GM12874 (cell line): ENCODE measurements at regions not wholly inside any gene's neighbourhood (a gene's known extent, or its start where the extent isn't known, plus 50 kb on each side); places are given as distances from the start of the nearest gene placed in this dataset.

ENCODE experiments used
- TF ChIP-seq, protein P1 (sequence below): IDR thresholded peaks from 2 replicates; pipeline ENCODE4 v1.5.1; 2011; ENCODE audit warnings: low read depth, mild to moderate bottlenecking, control low read depth, low read length, moderate library complexity; ENCODE audit not compliant: insufficient read depth

DNA sequence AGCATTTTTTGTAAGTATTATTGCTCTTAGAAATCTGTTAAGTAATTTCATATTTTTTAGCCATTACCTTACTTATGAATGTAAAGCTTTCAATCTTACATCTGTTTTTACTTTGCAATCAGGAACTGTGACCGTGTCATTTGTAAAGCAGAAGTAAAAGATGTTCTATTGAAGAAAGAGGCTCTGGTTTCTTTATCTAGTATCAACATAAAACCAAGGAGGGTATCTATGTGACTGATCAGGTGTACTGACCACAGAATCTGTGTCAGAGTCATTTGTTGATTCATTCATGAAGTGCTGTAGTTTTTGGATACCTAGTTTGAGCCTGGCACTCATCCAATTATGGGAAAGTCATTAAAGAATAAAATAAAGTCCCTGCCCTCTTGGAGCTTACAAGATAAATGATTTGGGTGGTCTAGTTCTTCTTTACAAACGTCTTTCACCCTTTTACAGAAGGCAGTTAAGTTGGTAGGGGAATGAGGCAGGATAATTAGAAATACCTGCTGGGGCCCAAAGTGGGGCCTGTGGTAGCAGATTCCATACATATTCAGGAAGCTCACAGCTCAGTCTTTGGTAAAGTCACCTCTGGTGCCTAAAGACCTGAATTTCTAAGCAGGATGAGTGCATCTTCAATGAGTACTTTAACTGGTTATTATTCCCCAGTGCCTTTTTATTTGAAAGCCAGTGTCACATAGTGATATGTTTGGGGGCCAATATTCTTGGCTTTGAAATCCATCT is 260.6 kb upstream of the NT5C1B start:
- TF ChIP-seq, protein P1, sequence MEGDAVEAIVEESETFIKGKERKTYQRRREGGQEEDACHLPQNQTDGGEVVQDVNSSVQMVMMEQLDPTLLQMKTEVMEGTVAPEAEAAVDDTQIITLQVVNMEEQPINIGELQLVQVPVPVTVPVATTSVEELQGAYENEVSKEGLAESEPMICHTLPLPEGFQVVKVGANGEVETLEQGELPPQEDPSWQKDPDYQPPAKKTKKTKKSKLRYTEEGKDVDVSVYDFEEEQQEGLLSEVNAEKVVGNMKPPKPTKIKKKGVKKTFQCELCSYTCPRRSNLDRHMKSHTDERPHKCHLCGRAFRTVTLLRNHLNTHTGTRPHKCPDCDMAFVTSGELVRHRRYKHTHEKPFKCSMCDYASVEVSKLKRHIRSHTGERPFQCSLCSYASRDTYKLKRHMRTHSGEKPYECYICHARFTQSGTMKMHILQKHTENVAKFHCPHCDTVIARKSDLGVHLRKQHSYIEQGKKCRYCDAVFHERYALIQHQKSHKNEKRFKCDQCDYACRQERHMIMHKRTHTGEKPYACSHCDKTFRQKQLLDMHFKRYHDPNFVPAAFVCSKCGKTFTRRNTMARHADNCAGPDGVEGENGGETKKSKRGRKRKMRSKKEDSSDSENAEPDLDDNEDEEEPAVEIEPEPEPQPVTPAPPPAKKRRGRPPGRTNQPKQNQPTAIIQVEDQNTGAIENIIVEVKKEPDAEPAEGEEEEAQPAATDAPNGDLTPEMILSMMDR: no peak

DNA sequence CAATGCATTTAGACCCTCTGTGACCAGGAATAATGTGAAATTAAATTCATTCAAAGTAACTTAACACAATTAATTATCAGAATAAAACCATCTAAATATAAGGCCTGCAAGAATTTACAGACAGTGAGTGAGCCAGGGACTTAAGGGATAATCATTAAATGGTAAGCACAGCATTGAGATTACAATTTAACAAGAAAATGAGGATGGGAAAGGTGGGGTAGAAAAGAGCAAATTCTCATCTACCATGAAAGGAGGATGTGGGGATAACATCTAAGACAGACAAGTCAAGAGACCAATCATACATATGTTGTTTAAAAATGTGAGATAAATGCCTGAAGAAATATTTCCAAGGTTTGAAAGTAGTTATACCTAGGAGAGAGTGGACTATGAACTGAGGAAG is 259.3 kb upstream of the NT5C1B start:
- TF ChIP-seq, protein P1: no peak

DNA sequence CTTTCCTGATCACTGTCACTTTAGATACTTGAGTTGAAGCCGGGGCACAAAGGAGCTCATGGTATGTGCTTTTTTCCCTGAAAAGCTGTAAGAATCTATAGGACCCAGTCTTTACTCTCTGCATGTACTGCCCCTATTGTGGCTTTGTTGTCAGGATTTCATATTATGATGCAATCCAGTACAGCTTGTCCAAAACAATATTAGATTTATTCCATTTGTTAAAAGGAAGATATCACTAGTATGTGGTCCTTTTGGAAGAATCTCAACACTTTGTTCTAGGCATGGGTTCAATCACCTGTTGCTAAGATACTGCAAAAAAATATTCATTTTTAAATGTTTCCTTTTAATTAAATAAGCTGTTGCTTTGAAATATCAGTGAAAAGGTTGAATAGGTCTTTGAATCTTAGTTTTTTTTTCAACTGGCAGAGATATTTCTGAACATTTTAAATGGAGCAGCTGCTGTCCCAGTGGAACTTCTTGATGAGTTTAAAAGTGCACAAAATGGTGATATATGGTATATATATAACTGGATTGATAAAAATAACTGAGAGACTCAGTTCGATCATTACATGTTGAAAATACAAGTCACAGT is 256.6 kb upstream of the NT5C1B start:
- TF ChIP-seq, protein P1: no peak

DNA sequence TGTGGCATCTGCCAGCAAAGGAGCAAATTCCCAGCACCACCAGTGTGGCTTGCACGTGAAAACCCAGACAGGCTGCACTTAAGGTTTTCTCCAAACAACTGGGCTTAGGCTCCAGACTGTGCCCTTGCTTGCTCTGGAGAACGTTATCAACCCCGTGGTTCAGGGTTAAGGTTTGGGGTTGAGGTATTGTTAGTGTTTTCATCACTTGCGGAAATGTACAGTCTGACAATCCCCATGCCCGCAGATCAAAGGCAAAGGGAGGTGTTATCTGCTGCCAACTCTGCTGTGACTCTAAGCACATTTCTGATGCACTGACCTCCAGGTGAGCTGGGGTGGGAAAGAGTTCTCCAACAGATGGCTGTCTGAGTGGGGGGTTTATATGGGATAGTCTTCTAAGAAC is 253.5 kb upstream of the NT5C1B start:
- TF ChIP-seq, protein P1: no peak

DNA sequence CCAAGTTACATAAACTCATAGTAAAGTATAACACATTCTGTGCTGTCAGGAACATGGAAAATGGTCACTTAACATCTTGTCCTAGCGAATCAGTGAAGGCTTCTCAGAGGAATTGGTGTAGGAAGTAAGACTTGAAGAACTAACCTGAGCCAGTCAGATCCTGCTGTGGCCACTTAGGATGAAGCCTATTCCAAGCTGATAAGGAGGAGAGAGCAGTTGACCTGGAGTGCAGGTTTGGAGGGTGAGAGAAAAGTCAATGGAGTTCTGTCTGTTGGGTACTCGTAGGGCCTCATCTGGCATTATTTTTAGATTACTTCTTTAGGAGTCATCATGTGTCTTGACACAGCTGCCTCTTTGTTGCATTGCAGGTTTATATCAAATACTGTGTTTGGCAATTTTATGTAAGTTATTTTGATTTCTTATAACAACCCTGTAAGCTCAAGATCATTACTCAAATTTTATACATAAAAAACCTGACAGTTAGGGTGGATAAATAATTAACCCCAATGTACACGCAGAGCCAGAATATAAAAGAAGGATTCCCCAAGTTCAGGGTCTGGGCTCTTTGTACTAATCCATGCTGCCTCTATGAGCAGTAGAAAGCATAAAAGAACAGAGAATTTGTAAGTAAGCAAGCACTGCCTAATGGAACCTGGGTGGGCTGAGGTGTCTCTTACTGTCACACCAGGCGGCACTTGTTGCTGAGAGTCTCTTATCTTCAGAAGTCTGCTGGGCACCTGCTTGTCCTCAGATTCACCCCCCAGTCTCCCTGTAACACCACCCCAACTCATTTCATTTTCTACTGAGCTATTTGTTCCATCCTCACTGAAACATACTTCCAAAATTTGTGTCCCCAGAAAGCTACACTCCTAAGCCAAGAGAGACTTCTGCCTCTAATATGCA is 252.1 kb upstream of the NT5C1B start:
- TF ChIP-seq, protein P1: no peak

DNA sequence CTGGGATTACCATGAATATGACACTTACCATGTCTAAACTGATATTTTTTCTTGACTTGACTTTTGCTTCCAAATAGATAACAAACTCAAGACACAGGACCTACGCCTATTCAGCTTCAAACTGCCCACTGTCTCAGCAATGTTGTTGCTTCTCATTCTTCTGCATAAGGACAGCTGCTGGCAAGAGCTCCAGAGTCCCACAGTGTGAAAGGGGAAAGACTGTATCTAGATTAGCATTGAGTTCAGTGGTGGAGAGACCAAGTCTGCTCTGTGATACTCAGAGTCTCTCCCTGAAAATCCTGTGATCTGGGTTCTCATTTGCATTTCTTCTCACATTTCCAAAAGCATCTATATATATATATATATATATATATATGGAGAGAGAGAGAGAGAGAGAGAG is 247.9 kb upstream of the NT5C1B start:
- TF ChIP-seq, protein P1: no peak

DNA sequence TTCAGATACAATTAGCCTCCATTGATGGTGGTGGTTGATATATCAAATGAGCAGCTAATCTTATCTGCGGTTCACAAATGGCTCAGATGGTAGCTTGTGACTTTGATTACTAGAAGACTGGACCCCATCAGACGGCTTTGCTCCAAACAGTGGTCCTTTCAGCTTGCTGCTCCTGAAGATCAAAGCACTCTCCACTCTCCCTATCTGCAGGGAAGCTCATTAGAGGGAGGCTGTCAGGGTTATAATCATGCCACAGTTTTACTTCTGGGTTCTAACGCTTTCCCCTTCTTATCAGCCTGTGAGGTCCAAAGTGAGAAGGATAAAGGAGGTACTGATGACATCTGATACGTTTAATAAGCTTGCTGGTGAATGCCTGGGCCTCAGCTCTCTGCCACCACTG is 247.1 kb upstream of the NT5C1B start:
- TF ChIP-seq, protein P1: no peak
